Natural killer cell (primary cell): ENCODE measurements at regions not wholly inside any gene's neighbourhood (a gene's known extent, or its start where the extent isn't known, plus 50 kb on each side); places are given as distances from the start of the nearest gene placed in this dataset.
A peak's percentile ranks its signal among the peaks of the same experiment; 100 is the strongest.

Experiments used
- ATAC-seq, 3 donors: fragments of 150-1000 bp in 2 of 3; fragments of 200-7000 bp in 1 of 3; cut with Tn5 transposase; 1 replicate in 1 of 3; 2 replicates in 2 of 3; pipeline ENCODE4 v1.10.0; 2021; ENCODE audit warnings: mild to moderate bottlenecking in 2 of 3, moderate library complexity in 2 of 3
- DNase-seq, 2 donors: peaks; one replicate each; pipeline versions ENCODE4 v3.0.0 to v3.0.0-alpha.2; 2013 to 2021; ENCODE audit warnings: mixed read lengths in 1 of 2
- H3K27ac ChIP-seq: one replicate; pipeline ENCODE4 v1.5.1; 2013; ENCODE audit warnings: mild to moderate bottlenecking, low read length
- H3K27me3 ChIP-seq: one replicate; pipeline ENCODE4 v1.6.1; 2013; ENCODE audit warnings: low read length; ENCODE audit not compliant: control insufficient read depth, insufficient read depth
- H3K36me3 ChIP-seq: one replicate; pipeline ENCODE4 v1.6.1; 2013; ENCODE audit warnings: low read length; ENCODE audit not compliant: control insufficient read depth, insufficient read depth
- H3K4me1 ChIP-seq: one replicate; pipeline ENCODE4 v1.6.1; 2013; ENCODE audit warnings: low read length; ENCODE audit not compliant: control insufficient read depth, insufficient read depth
- H3K4me3 ChIP-seq: one replicate; pipeline ENCODE4 v1.5.1; 2013; ENCODE audit warnings: low read length
- H3K9me3 ChIP-seq: one replicate; pipeline ENCODE4 v1.6.1; 2013; ENCODE audit warnings: low read length; ENCODE audit not compliant: control insufficient read depth, insufficient read depth
- H3K27ac Mint-ChIP-seq, 2 donors: one replicate each; pipeline ENCODE4 v1.8.0; 2022; ENCODE audit warnings: mild to moderate bottlenecking in 2 of 2, mixed read lengths in 2 of 2, moderate library complexity in 1 of 2
- H3K27me3 Mint-ChIP-seq, 2 donors: one replicate each; pipeline ENCODE4 v1.8.0; 2022; ENCODE audit warnings: low read depth in 2 of 2, mixed read lengths in 2 of 2
- H3K36me3 Mint-ChIP-seq: one replicate; pipeline ENCODE4 v1.8.0; 2022; ENCODE audit warnings: mixed read lengths
- H3K4me1 Mint-ChIP-seq, 2 donors: one replicate each; pipeline ENCODE4 v1.8.0; 2022; ENCODE audit warnings: mixed read lengths in 2 of 2
- H3K4me3 Mint-ChIP-seq: one replicate; pipeline ENCODE4 v1.8.0; 2022; ENCODE audit warnings: mild to moderate bottlenecking, moderate library complexity, mixed read lengths
- H3K9me3 Mint-ChIP-seq, 2 donors: one replicate each; pipeline ENCODE4 v1.8.0; 2022; ENCODE audit warnings: mixed read lengths in 2 of 2
- WGBS: methylation state at CpG from one replicate; pipeline ENCODE4 v1.1.7; 2013; ENCODE audit warnings: missing lambda C conversion rate; ENCODE audit not compliant: insufficient coverage; 5-methylcytosine and 5-hydroxymethylcytosine counted together
- intact Hi-C: fragments of 100-400 bp; cut with micrococcal nuclease; formaldehyde crosslinking; loops from one replicate; pipeline ENCODE4 v1.14.2; 2022
- TF ChIP-seq, protein P1 (sequence below): fragments of 200-600 bp; IDR thresholded peaks from one replicate; pipeline ENCODE4 v1.8.0; 2022; ENCODE audit warnings: antibody characterized with exemption

GRCh38 chr9:89675058-89675742 is 70.4 kb downstream of the GADD45G start:
- no peak for DNase-seq
- H3K4me3 Mint-ChIP-seq: no peak overlapping the region
- no peaks in the 10 kb centered on the region for H3K36me3 Mint-ChIP-seq
- no peaks in the 10 kb centered on the region for H3K36me3 ChIP-seq
- no peaks in the 10 kb centered on the region for H3K27me3 ChIP-seq
- intact Hi-C loops: no loop called here
- TF ChIP-seq, protein P1, sequence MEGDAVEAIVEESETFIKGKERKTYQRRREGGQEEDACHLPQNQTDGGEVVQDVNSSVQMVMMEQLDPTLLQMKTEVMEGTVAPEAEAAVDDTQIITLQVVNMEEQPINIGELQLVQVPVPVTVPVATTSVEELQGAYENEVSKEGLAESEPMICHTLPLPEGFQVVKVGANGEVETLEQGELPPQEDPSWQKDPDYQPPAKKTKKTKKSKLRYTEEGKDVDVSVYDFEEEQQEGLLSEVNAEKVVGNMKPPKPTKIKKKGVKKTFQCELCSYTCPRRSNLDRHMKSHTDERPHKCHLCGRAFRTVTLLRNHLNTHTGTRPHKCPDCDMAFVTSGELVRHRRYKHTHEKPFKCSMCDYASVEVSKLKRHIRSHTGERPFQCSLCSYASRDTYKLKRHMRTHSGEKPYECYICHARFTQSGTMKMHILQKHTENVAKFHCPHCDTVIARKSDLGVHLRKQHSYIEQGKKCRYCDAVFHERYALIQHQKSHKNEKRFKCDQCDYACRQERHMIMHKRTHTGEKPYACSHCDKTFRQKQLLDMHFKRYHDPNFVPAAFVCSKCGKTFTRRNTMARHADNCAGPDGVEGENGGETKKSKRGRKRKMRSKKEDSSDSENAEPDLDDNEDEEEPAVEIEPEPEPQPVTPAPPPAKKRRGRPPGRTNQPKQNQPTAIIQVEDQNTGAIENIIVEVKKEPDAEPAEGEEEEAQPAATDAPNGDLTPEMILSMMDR: no peak
- WGBS: 90% methylated on average over 15 of the region's 15 CpGs
- ATAC-seq: peak in 1 of 3 donors; percentile 10
- H3K4me1 Mint-ChIP-seq: no peaks in the 10 kb centered on the region
- peaks cover 0 to 4% of the 10 kb centered on the region in 2 donors for H3K27me3 Mint-ChIP-seq
- no peak overlapping the region for H3K4me3 ChIP-seq
- no peaks in the 10 kb centered on the region for H3K4me1 ChIP-seq
- peaks cover 3 to 5% of the 10 kb centered on the region in 2 donors for H3K9me3 Mint-ChIP-seq
- H3K27ac Mint-ChIP-seq: no peak overlapping the region
- H3K27ac ChIP-seq: no peak overlapping the region
- H3K9me3 ChIP-seq: no peaks in the 10 kb centered on the region

DNA sequence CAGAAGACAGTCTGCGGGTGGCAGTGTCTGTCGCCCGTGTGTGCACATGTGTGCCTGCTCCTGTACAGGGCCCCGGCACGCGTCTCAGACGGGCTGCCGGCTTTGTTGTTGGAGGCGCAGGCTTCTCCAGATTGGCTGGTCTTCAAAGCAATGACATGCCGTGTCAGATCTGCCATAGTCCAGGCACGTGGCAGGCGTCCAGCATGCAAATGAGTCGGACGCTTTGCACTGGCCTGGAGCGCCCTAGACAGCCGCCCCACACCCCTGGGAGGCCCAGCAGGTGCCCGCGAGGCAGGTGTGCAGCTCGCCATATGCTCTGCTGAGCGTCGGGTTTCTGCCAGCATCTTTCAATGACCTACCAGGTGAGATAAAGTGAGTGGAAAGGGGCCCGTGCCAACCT is 71.5 kb downstream of the GADD45G start:
- no peak for ATAC-seq
- Mint-ChIP-seq H3K9me3 (peaks cover 2 to 4% of the 10 kb centered on the region in 2 donors), H3K27me3 (peaks cover 0 to 4% of the 10 kb centered on the region in 2 donors), H3K36me3 (no peaks in the 10 kb centered on the region), H3K4me3 (no peak overlapping the region), H3K27ac (no peak overlapping the region), H3K4me1 (no peaks in the 10 kb centered on the region)
- H3K36me3 ChIP-seq: no peaks in the 10 kb centered on the region
- no peak for DNase-seq
- WGBS: 92% methylated on average over 22 of the region's 22 CpGs
- no peak overlapping the region for H3K4me3 ChIP-seq
- H3K27ac ChIP-seq: no peak overlapping the region
- intact Hi-C loops: no loop called here
- H3K9me3 ChIP-seq: no peaks in the 10 kb centered on the region
- H3K27me3 ChIP-seq: no peaks in the 10 kb centered on the region
- H3K4me1 ChIP-seq: no peaks in the 10 kb centered on the region
- TF ChIP-seq, protein P1: no peak

DNA sequence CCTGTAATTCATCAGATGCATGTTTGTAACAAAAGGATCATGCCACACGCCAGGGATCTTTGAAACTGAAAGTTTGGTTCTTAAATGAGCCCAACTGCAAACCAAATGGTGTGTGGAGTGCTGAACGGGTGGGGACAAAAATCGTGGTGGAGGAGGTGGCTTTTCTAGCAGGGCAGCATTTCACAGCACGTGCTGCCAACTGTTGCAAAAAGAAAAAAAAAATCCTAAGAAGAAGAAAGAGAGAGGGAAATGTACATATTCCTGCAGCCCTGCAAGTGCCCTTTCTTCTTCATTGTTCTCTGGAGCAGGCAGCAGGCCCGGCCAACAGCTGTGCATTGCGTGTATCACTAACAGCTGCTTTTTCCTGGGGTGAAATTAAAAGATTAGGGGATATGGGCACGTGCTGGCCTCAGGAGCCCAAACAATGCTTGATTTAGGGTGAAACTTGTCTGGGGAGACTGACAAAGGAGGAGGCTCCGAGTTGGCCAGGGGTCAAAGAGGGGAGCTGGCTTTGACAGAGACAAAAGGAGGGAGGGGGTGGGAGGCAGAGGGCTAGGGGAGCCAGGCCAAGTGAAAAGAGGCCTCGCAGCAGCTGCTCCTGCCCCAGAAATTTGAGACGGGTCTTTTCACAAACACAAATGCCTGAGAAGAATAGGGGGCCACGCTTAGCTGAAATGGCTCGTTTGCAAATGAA is 73.0 kb downstream of the GADD45G start:
- intact Hi-C loops: no loop called here
- H3K27me3 ChIP-seq: no peaks in the 10 kb centered on the region
- TF ChIP-seq, protein P1: no peak
- H3K27ac ChIP-seq: no peak overlapping the region
- ATAC-seq (no peak), DNase-seq (no peak)
- Mint-ChIP-seq H3K9me3 (no peaks in the 10 kb centered on the region), H3K27ac (no peak overlapping the region), H3K4me1 (no peaks in the 10 kb centered on the region), H3K4me3 (no peak overlapping the region), H3K36me3 (no peaks in the 10 kb centered on the region), H3K27me3 (peaks cover 0 to 3% of the 10 kb centered on the region in 2 donors)
- H3K4me3 ChIP-seq: no peak overlapping the region
- H3K4me1 ChIP-seq: no peaks in the 10 kb centered on the region
- 72% methylated on average over 12 of the region's 12 CpGs for WGBS
- H3K36me3 ChIP-seq: no peaks in the 10 kb centered on the region
- no peaks in the 10 kb centered on the region for H3K9me3 ChIP-seq
